Ishikawa (cell line): ENCODE measurements at regions not wholly inside any gene's neighbourhood (a gene's known extent, or its start where the extent isn't known, plus 50 kb on each side); places are given as distances from the start of the nearest gene placed in this dataset.

Source experiments
- CEBPB ChIP-seq: IDR thresholded peaks from 2 replicates; pipeline ENCODE4 v1.6.1; 2012
- CREB1 ChIP-seq: IDR thresholded peaks from 2 replicates; pipeline ENCODE4 v1.6.1; 2012; ENCODE audit warnings: low read depth
- EP300 ChIP-seq: IDR thresholded peaks from 2 replicates; pipeline ENCODE4 v1.6.1; 2012; ENCODE audit warnings: borderline replicate concordance
- FOXM1 ChIP-seq: IDR thresholded peaks from 2 replicates; pipeline ENCODE4 v1.6.1; 2012; ENCODE audit warnings: low read depth, borderline replicate concordance
- MAX ChIP-seq: IDR thresholded peaks from 2 replicates; pipeline ENCODE4 v1.6.1; 2012
- NFIC ChIP-seq: IDR thresholded peaks from 2 replicates; pipeline ENCODE4 v1.6.1; 2012
- REST ChIP-seq: IDR thresholded peaks from 2 replicates; pipeline ENCODE4 v1.6.1; 2012; ENCODE audit warnings: low read depth, mild to moderate bottlenecking
- TAF1 ChIP-seq: IDR thresholded peaks from 2 replicates; pipeline ENCODE4 v1.6.1; 2012; ENCODE audit warnings: low read depth, mild to moderate bottlenecking
- TCF12 ChIP-seq: IDR thresholded peaks from 2 replicates; pipeline ENCODE4 v1.6.1; 2012; ENCODE audit warnings: low read depth
- YY1 ChIP-seq: IDR thresholded peaks from 2 replicates; pipeline ENCODE4 v1.6.1; 2012; ENCODE audit warnings: low read depth

GRCh38 chr9:87152256-87152655 is 204.9 kb upstream of the GAS1 start:
- no peak for TF ChIP-seq YY1
- TF ChIP-seq TAF1: no peak
- TF ChIP-seq EP300: no peak
- no peak for TF ChIP-seq CEBPB
- no peak for TF ChIP-seq REST
- TF ChIP-seq FOXM1: no peak
- TF ChIP-seq CREB1: no peak
- TF ChIP-seq MAX: no peak
- no peak for TF ChIP-seq TCF12
- no peak for TF ChIP-seq NFIC
